Kidney tubule cell (primary cell): ENCODE measurements at regions not wholly inside any gene's neighbourhood (a gene's known extent, or its start where the extent isn't known, plus 50 kb on each side); places are given as distances from the start of the nearest gene placed in this dataset.
"Not testable (repeated sequence)": the region's sequence is repeated elsewhere in the genome, so short reads cannot be mapped to it uniquely, and the experiment has no call there.

Experiments
- DNase-seq: peaks from one replicate; pipeline ENCODE4 v3.0.0-alpha.2; 2018; ENCODE audit warnings: low spot score

DNA sequence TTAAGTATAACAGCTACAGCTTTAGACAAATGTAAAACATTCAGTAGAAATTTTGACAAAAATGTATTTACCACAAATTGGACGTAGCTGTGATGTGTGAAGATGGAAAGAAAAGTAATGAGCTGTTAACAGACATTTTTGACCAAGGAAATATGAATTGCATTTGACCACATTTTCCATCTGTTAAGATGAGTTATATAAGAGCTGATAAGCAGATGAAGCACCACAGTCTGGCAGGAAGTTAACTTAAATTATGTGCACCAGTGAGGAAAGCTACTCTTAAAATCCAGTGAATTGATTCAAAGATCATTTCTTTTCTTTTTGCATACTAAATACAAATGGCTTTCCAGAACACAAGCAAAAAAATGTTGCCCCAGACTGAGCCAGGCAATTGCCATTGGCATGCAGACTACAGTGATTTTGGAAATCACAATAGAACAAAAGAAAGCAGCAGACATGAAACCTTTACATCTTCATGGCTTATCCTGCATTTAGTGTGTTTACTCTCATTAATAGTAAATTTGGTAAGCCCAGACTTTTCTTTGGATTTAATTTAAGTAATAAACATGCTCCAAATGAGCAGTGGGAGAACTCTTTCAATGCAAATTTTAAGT lies 493.7 kb downstream of the TMX3 start:
- DNase-seq = no peak

DNA sequence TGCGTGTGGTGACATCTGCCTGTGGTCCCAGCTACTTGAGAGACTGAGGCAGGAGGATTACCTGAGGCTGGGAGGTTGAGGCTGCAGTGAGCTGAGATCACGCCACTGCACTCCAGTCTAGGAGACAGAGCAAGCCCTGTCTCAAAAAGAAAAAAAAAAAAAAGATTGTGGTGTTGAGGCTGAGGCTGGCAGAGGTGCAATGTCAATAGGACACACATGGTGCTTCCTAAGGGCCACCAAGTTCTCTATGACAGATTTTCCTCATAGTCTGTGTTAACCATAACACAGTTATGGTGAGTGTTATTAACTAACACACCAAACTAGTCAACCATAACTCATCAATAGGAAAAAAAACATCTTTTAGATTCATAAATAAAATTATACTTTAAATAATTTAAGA lies 494.4 kb downstream of the TMX3 start:
- no peak for DNase-seq

DNA sequence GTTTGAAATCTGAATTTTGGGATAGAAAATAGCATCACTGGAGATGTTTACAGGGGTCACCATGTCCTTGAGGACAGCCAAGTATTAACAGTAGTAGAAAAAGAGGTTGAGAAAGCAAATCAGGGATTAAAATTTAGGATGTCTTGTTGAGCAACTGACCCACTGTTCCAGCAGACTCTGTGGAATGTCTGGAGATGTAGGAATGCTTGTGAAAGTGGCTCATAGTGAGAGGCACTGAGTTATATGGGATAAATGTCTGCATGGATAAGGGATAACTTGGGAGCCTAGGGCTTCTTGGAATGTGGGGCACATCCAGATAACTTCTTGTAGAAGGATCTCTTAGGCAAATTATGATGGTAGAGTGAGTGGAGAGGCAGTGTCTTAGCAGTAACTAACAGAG lies 495.0 kb downstream of the TMX3 start:
- no peak for DNase-seq

DNA sequence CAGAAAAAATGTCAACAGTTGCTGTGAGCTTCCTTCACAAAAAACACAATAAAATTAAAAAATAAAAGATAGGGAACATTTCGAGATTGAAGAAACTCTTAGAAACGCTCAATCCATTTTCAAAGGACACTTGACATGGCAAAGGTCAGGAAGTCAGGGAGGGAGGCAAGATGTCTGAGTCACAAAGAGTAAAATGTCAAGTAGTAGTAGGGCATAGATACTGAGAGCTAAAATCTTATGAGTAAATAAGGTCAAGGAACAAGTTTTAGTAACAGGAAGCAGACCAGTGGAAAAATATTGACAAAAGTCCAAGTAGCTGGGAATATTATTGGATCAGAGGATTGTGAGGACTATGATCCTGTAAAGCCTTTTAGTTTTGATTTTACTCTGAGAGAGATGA lies 495.6 kb downstream of the TMX3 start:
- no peak for DNase-seq

DNA sequence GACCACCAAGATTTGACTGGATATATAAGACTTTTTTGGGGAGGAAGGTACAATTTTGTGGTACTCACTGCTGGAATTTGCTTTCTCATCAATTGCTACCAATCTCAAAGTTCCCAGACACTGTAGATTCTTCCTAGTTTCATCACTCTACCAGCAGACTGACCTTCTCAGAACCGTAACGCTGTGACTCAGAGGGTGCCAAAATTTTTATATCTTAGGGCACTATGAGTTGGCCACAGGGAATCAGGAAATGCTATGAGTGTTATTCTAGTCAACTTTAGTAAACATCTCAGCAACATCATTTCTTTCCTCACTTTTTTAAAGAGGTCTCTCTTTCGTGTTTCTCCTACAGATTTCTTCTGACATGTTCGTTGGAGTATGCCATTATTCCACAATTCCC lies 499.0 kb downstream of the TMX3 start:
- peak; percentile 20 for DNase-seq

DNA sequence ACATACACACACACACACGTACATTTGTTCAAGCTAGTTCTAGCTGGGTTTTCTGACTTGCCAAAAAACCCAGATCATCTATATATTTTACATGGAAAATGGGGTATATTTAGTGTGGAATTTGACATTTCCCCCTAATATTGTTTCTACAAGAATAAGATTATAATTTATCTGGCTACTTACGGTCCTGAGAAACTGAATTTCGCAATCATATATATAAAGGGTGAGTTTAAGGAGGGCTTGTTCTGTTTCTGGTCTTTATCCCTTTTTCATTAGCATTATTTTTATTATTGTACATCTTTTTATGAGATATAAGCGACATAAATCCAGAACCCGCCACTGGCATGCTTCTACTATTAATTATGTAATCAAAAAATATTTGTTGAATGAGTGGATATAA lies 528.9 kb downstream of the TMX3 start:
- no peak for DNase-seq

DNA sequence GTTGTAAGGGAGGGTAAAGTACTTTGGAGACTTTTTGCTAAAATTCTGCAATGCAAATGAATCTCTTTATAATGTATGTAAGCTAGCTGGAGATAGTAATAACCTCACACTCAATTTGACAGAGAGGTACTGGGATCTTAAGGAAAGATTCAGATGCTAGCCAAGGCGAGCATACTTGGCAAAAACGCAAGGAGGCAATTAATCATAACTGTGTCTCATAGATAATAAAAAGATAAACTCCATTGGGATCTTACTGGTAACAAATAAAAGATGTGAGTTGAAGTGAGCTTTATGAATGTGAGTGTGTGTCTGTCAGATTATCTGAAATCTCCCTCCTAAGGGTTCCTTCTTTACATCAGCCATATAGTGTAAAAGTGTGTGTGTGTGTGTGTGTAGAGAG lies 533.0 kb downstream of the TMX3 start:
- no peak for DNase-seq

DNA sequence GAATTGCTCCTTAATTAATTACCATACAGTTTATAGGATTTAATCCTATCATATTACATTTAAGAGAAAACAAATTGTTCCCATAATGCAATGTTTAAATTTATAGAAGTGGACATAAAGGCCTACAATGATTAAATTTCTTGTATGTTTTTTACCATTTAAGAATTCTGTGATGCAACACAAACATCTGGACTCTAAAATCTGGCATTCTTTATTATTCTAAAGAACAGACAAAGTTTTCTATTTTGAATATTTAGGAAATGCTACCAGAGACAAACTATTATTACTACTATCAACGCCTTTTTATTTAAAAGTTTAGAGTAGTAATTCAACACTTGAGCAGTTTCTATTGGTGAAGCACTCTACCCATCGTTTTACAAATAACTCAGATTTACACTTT lies 535.1 kb downstream of the TMX3 start:
- no peak for DNase-seq

DNA sequence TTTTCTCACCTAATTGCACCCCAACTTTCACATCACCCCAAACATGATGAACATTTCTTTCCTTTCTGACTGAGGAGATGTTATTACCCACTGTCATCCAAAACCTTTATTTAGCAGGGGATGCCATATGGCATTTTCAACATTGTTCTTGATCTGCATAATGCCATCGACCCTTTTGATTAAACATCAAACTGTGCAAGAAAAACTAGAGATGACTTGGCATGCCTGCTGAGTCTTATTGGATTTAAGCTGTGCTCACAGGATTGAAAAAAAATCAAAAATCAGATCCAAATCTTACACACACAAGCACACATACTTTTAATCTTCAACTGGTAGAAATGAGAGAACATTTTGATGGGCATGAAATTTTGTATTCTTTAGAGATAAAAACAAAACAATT lies 536.0 kb downstream of the TMX3 start:
- no peak for DNase-seq

DNA sequence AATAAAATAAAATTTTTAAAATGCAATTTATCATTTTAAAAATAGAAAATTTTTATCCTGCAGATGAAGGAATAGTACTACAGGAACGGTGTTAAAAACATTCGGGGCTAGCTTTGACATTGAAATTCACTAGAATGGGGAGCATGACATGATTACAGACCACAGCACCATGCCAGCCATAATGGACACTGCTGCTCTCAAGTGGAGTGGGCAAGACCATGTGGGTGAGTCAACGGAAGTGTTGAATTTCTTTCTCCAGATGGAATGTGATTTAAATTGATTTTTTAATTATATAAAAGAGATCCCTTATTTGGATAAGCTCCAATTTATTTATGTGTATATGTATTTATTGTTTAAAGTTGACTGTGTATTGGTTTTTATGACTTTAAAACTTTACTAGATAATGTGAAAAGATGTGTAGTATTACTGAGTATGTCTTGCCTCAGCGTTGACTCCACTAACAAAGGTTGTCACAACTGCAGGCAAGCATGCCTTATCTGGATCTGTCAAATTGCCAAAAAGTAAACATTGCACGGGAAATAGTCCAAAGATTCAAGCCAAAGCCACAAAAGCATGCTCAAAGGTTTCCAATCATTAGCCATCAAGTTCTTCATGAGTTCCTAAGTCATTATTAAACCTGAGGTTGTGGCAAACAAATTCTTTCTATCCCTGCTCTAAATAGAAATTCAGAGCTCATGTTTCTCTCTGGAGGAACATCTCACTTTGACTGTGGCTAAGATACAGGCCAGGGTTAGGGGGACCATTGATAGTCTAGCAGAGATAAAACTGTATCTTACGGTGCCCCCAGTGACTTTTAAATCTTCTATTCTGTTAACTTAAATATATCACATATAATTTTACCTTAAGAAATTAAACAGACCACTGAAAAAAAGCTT lies 536.9 kb downstream of the TMX3 start:
- DNase-seq = peak; percentile 51

DNA sequence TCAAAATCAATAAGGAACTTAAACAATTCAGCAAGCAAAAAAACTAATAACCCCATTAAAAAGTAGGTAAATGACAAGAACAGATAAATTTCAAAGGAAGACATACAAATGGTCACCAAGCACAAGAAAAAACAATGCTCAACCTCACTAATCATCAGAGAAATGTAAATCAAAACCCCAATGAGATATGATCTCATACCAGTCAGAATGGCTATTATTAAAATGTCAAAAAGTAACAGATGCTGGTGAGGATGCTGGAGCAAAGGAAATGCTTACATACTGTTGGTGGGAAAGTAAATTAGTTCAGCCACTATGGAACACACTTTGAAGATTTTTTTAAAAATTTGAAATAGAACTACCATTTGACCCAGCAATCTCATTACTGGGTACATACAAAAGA lies 538.0 kb downstream of the TMX3 start:
- DNase-seq = no peak

DNA sequence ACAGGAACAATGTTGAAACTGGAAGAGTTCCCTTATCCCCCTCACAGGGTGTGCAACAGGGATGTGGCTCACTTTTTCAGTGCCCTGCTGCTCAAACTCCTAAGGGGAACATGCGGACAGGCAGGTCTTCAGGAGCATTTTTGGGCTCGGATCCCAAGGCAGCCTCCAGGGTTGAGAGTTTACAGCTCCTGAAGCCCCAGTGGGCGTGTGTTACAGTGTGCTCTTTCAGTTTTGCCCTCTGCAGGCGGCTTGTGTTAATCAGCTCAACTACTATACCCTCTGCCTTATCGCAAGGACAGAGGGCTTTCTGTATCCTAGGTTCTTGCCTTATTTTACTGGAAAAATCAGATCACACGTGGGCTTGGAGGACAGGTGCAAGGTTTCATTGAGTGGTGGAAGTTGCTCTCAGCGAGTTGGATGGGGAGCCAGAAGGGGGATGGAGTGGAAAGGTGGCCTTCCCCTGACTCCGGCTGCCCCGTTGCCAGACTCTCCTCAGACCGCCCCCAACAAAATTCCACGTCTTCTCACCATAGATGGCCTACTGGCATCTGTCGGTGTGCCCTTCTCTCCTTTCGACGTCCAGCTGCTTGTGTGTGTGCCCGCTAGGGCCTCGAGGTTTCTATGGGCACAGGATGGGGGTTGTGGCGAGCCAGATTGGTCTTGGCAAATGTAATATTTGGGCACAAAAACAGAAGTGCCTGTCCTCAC lies 541.9 kb downstream of the TMX3 start:
- no peak for DNase-seq

DNA sequence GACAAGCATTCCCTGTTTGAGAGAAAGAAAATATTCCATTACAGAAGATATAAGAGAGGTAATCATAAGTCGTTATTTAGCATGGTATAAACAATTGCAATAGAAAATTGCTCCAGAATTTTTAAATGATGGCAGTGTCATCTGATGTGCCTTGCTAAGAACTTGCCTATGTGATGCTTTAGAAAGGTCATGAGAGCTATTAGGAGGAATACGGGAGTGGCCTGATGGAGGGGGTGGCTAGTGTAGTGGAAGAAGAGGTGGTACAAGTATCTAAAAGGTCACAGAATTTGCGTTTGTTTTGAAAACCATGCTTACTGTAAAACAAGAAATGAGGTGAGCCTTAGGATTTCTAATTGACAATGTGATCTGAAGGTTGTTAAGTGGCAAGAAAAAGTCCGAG lies 550.0 kb downstream of the TMX3 start:
- no peak for DNase-seq

DNA sequence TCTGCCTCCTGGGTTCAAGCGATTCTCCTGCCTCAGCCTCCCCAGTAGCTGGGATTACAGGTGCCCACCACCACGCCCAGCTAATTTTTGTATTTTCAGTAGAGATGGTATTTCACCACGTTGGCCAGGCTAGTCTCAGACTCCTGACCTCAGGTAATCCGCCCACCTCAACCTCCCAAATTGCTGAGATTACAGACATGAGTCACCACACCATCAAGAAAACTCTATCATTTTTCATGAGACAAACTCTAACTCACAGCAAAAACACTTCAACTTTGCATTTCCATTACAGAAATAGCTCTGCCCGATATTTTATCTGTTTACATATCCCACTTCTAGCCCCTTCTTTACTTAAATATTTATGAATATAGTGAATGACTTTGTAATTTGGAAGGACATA lies 561.1 kb downstream of the TMX3 start:
- DNase-seq = not testable (repeated sequence)

DNA sequence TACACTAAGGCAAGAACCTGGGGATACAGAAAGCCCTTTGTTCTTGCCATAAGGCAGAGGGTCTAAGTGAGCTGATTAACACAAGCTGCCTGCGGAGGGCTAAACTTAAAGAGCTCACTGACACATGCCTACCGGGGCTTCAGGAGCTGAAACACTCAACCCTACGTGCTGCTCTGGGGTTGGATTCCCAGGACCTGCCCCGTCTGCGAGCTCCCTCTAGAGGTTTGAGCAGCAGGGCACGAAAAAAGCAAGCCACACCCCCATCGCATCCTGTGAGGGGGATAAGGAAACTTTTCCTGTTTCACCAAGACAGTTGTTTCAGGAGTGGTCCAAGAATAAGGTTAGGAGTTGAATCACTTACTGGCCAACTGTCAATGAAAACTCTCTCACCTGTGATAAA lies 562.1 kb downstream of the TMX3 start:
- DNase-seq = no peak

DNA sequence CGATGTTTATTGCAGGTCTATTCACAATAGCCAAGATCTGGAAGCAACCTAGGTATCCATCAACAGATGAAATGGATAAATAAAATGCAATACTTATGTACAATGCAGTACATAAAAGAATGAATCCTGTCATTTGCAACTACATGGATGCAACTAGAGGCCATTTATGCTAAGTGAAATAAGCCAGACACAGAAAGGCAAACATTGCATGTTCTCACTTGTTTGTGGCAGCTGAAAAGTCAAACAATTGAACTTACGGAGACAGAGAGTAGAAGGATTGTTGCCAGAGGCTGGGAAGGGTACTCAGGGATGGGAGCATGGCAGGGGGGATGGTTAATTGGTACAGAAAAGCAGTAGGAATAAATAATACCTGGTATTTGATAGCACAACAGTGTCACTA lies 563.9 kb downstream of the TMX3 start:
- no peak for DNase-seq

DNA sequence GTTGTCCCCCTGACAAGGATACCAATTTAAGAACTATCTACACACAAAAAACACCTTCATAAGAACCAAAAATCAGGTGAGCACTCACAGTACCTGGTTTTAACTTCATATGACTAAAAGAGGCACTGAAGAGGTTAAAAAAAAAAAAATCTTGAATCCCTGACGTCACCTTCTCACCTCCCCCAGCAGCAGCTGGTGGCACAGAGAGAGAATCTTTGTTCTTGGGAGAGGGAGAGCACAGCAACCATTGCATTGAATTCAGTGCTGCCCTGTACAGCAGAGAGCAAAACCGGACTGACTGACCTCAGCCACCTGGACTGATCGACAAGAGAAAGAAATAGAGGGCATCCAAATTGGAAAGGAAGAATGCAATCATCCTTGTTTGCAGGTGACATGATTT lies 566.0 kb downstream of the TMX3 start:
- DNase-seq = no peak

DNA sequence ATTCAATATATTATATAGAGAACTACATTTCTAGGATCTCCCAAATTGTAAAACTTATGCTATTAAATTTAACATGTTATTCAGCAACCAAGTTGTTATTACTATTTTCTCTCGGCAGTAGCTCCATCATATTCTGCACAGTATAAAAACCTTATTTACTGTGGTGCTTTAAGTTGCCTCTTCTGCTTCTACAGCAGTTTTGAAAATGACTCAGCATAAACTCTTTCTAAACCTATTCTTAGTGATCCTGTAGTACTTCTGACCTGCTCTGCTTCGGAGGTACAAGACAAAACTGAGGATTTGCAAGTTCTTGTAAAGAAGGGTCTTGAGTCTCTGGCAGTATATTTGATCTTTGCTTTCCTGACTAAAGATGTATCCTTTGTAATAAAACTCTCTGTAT lies 567.2 kb downstream of the TMX3 start:
- no peak for DNase-seq

DNA sequence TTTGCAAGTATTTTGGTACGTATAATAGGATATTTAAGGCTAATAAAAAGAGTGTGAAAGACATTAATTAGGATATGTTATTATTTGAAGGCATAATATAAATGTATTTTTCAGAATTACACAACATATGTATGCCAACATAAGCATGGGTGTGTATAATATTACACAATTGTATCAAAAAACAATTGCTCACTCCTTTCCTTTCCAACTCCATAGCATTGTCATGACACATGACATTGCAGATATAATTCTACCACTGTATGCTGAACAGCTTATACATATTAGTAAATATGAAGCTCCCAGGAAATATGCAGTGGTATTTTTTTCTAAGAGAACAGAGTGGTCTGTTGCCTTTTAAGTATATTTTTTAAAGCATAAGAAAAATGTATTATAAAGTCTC lies 593.1 kb downstream of the TMX3 start:
- no peak for DNase-seq

DNA sequence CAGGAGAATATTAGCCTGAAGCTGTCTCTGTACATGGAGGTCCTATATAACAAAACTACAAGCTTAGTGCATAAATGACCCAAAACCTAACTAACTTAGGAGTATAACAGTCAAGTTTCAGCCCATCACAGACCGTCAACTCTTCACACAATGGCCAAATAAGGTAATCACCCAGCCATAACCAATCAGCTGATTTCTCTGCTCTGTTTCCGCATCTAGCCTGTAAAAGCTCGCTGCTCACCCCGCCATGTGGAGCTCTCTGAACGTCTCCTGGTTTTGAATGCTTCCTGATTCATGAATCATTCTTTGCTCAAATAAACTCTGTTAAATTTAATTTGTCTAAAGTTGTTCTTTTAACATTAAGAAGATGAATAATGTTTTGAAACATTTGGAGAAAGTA lies 593.6 kb downstream of the TMX3 start:
- DNase-seq = peak; percentile 33

DNA sequence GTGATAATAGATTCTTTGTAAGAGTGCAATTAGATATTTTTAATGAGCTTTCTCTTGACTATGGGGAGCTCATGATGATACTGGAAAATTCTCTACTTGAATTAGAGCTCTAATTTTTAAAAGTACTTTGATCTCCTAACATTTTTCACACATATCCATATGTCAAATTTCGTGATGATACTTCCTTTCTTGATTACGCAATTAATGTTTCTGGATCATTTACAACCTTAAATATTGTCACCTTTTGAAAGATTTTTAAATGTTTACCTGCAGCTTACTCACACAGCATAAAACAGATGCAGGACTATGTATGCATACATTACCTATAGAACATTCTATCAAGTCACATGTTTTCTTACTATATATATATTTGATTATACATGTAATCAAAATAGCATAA lies 598.5 kb upstream of the DSEL start:
- no peak for DNase-seq

DNA sequence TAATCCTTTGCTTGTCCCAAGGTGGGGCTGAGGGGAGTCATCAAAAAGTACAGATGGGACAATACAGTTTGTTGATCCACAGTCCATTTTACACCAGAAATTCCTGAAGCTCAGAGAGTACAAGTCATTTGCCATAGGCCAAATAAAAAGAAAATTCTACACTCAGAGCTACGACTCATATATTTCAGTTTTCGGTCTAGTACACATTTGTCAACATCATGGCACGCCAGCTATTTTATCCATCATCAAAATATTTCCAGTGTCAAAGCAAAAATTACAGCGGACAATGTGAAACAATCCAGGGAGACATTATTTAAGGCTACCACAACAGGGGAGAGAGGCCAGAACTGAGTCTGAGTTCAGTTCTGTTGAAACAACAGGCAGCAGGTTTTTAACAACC lies 587.5 kb upstream of the DSEL start:
- DNase-seq = peak; percentile 39

DNA sequence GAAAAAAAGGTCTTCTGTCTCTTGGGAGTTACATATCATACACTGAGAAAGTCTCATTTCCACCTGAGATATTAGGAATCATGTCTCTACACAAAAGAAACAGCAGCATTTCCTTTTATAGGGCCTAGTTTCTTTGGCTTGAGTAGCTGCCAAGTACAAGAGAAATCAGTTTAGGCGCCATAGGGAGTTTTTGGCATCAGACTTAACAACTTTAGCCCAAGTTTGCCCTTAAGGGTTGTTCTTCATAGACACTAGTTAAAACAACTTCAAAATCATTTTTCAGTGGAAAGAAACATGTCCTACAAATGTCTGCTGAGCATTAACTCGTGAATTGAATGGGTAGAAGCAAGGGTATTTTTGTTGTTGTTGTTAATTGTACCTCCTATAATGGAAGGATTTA lies 587.0 kb upstream of the DSEL start:
- no peak for DNase-seq
